Endodermal cell (in vitro differentiated cells): ENCODE measurements at regions not wholly inside any gene's neighbourhood (a gene's known extent, or its start where the extent isn't known, plus 50 kb on each side); places are given as distances from the start of the nearest gene placed in this dataset.

Experiments
- DNase-seq: peaks from one replicate; pipeline ENCODE4 v3.0.0-alpha.2; 2017
- H3K27ac ChIP-seq: 2 replicates; pipeline ENCODE4 v1.5.1; 2013; ENCODE audit warnings: mild to moderate bottlenecking, low read depth, low read length, moderate library complexity
- H3K27me3 ChIP-seq: 2 replicates; pipeline ENCODE4 v1.6.1; 2013; ENCODE audit warnings: mild to moderate bottlenecking, low read length, moderate library complexity; ENCODE audit not compliant: insufficient read depth, control insufficient read depth, poor library complexity, severe bottlenecking
- H3K36me3 ChIP-seq: 2 replicates; pipeline ENCODE4 v1.7.0; 2013; ENCODE audit warnings: mild to moderate bottlenecking, low read length, moderate library complexity; ENCODE audit not compliant: control insufficient read depth, insufficient read depth
- H3K4me1 ChIP-seq: one replicate; pipeline ENCODE4 v1.7.0; 2013; ENCODE audit warnings: low read length; ENCODE audit not compliant: control insufficient read depth, insufficient read depth
- H3K4me3 ChIP-seq: 2 replicates; pipeline ENCODE4 v1.5.1; 2013; ENCODE audit warnings: mild to moderate bottlenecking, low read length, moderate library complexity
- H3K9ac ChIP-seq: 2 replicates; pipeline ENCODE4 v1.6.1; 2013; ENCODE audit warnings: mild to moderate bottlenecking, low read length, moderate library complexity; ENCODE audit not compliant: poor library complexity, severe bottlenecking; ENCODE audit errors: extremely low read depth
- H3K9me3 ChIP-seq: 2 replicates; pipeline ENCODE4 v1.6.1; 2013; ENCODE audit warnings: mild to moderate bottlenecking, low read length, moderate library complexity; ENCODE audit not compliant: control insufficient read depth
- H3K27ac Mint-ChIP-seq: 2 replicates; pipeline ENCODE4 v1.8.0; 2020; ENCODE audit warnings: mixed read lengths
- H3K27me3 Mint-ChIP-seq: 2 replicates; pipeline ENCODE4 v1.8.0; 2021; ENCODE audit warnings: mild to moderate bottlenecking, mixed read lengths; ENCODE audit not compliant: insufficient read depth
- H3K36me3 Mint-ChIP-seq: 2 replicates; pipeline ENCODE4 v1.8.0; 2020; ENCODE audit warnings: low read depth, mixed read lengths
- H3K4me1 Mint-ChIP-seq: 2 replicates; pipeline ENCODE4 v1.8.0; 2020; ENCODE audit warnings: mixed read lengths
- H3K4me3 Mint-ChIP-seq: 2 replicates; pipeline ENCODE4 v1.8.0; 2020; ENCODE audit warnings: mild to moderate bottlenecking, moderate library complexity, mixed read lengths
- H3K9me3 Mint-ChIP-seq: 2 replicates; pipeline ENCODE4 v1.8.0; 2020; ENCODE audit warnings: mild to moderate bottlenecking, mixed read lengths
- CTCF ChIP-seq: fragments of 200-600 bp; sonication (generic); conservative IDR thresholded peaks from 2 replicates; pipeline ENCODE4 v1.5.0; 2021; ENCODE audit warnings: antibody characterized with exemption, mild to moderate bottlenecking
- WGBS, 2 experiments: methylation state at CpG; one replicate each; pipeline versions ENCODE4 v1.1.5 to v1.1.7; 2013; ENCODE audit warnings: missing lambda C conversion rate in 2 of 2, mixed read lengths in 1 of 2; ENCODE audit not compliant: insufficient coverage in 1 of 2, insufficient read length in 1 of 2; 5-methylcytosine and 5-hydroxymethylcytosine counted together

GRCh38 chrX:10030570-10030969 lies 63.4 kb downstream of the CLDN34 start:
- Histone ChIP-seq H3K9me3 (no peaks in the 10 kb centered on the region), H3K4me3 (no peak overlapping the region), H3K4me1 (no peaks in the 10 kb centered on the region), H3K36me3 (no peaks in the 10 kb centered on the region), H3K27me3 (no peaks in the 10 kb centered on the region), H3K27ac (no peak overlapping the region), H3K9ac (no peak overlapping the region)
- no peak for DNase-seq
- H3K9me3 Mint-ChIP-seq, result peaks cover 59% of the 10 kb centered on the region
- no peak overlapping the region for H3K4me3 Mint-ChIP-seq
- H3K27ac Mint-ChIP-seq, result no peak overlapping the region
- WGBS, 2 experiments, result 97% methylated on average over 3 of the region's 3 CpGs; no CpG with 5 or more reads in 1 of the 2 experiments
- no peak for TF ChIP-seq CTCF
- no peaks in the 10 kb centered on the region for H3K27me3 Mint-ChIP-seq
- peaks cover 15% of the 10 kb centered on the region for H3K4me1 Mint-ChIP-seq
- peaks cover 10% of the 10 kb centered on the region for H3K36me3 Mint-ChIP-seq

GRCh38 chrX:10031746-10032145 lies 64.6 kb downstream of the CLDN34 start:
- Histone ChIP-seq H3K4me3 (no peak overlapping the region), H3K4me1 (no peaks in the 10 kb centered on the region), H3K27ac (no peak overlapping the region), H3K27me3 (no peaks in the 10 kb centered on the region), H3K36me3 (no peaks in the 10 kb centered on the region), H3K9ac (no peak overlapping the region), H3K9me3 (no peaks in the 10 kb centered on the region)
- H3K27me3 Mint-ChIP-seq, result no peaks in the 10 kb centered on the region
- peaks cover 58% of the 10 kb centered on the region for H3K9me3 Mint-ChIP-seq
- no peak for TF ChIP-seq CTCF
- H3K27ac Mint-ChIP-seq, result peak overlapping the region; percentile 63
- H3K36me3 Mint-ChIP-seq, result peaks cover 8% of the 10 kb centered on the region
- WGBS, 2 experiments, result 92% methylated on average over 9 of the region's 9 CpGs; no CpG with 5 or more reads in 1 of the 2 experiments
- DNase-seq, result no peak
- peaks cover 15% of the 10 kb centered on the region for H3K4me1 Mint-ChIP-seq
- H3K4me3 Mint-ChIP-seq, result no peak overlapping the region

- 93% methylated on average over 4 of the region's 4 CpGs; no CpG with 5 or more reads in 1 of the 2 experiments for WGBS, 2 experiments
- H3K27ac ChIP-seq, result no peak overlapping the region
- H3K9me3 Mint-ChIP-seq, result peaks cover 59% of the 10 kb centered on the region
- DNase-seq, result no peak
- no peak overlapping the region for H3K4me3 ChIP-seq
- no peak for TF ChIP-seq CTCF
- H3K9ac ChIP-seq, result no peak overlapping the region
- H3K36me3 ChIP-seq, result no peaks in the 10 kb centered on the region
- H3K9me3 ChIP-seq, result no peaks in the 10 kb centered on the region
- H3K4me3 Mint-ChIP-seq, result no peak overlapping the region
- H3K27me3 Mint-ChIP-seq, result no peaks in the 10 kb centered on the region
- H3K4me1 ChIP-seq, result no peaks in the 10 kb centered on the region
- peaks cover 15% of the 10 kb centered on the region for H3K4me1 Mint-ChIP-seq
- H3K27ac Mint-ChIP-seq, result peak overlapping the region; percentile 63
- H3K36me3 Mint-ChIP-seq, result peaks cover 8% of the 10 kb centered on the region
- H3K27me3 ChIP-seq, result no peaks in the 10 kb centered on the region
Observed at GRCh38 chrX:10032147-10032546, 65.0 kb downstream of the CLDN34 start.
